ENCODE measurements at regions not wholly inside any gene's neighbourhood (a gene's known extent, or its start where the extent isn't known, plus 50 kb on each side); places are given as distances from the start of the nearest gene placed in this dataset.

DNA sequence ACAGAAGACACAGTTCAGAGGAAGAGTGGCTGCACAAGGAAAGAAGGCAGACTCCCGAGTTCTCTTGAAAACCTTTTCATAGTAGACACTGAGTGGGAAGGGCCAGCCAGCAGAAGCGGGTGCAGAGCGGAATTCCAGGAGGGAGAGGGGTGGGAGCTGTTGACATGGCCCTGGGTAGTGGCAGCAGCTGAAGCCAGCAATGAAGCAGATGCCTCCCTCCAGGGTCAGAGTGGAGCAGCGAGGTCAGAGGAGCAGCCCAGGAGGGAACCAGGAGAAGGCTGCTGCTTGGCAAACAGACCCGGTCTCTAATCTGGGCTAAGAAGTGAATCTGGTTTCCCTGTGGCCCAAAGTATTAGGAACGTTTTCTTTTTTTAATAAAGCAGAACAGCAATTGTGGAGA is 73.9 kb upstream of the SPATA13 start:
- TF ChIP-seq, protein P1, sequence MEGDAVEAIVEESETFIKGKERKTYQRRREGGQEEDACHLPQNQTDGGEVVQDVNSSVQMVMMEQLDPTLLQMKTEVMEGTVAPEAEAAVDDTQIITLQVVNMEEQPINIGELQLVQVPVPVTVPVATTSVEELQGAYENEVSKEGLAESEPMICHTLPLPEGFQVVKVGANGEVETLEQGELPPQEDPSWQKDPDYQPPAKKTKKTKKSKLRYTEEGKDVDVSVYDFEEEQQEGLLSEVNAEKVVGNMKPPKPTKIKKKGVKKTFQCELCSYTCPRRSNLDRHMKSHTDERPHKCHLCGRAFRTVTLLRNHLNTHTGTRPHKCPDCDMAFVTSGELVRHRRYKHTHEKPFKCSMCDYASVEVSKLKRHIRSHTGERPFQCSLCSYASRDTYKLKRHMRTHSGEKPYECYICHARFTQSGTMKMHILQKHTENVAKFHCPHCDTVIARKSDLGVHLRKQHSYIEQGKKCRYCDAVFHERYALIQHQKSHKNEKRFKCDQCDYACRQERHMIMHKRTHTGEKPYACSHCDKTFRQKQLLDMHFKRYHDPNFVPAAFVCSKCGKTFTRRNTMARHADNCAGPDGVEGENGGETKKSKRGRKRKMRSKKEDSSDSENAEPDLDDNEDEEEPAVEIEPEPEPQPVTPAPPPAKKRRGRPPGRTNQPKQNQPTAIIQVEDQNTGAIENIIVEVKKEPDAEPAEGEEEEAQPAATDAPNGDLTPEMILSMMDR (IDR thresholded peaks at IDR 0.05; ENCODE audit: poor library complexity), result no peak
- no peak for TF ChIP-seq EZH2 (IDR thresholded peaks at IDR 0.05; ENCODE audit: borderline replicate concordance)
- TF ChIP-seq EZH2phosphoT487 (IDR thresholded peaks at IDR 0.05; ENCODE audit: low read depth, severe bottlenecking, unreplicated experiment), result no peak

Data from hepatocyte (in vitro differentiated cells).